Osteoblast (primary cell): ENCODE measurements at regions not wholly inside any gene's neighbourhood (a gene's known extent, or its start where the extent isn't known, plus 50 kb on each side); places are given as distances from the start of the nearest gene placed in this dataset.

ENCODE experiments used
- DNase-seq: peaks from one replicate; pipeline ENCODE4 v3.0.0; 2011; ENCODE audit warnings: low spot score, mixed read lengths; ENCODE audit not compliant: insufficient read length; ENCODE audit errors: missing footprints
- H2AFZ ChIP-seq: 2 replicates; pipeline ENCODE4 v1.6.0; 2011; ENCODE audit warnings: mild to moderate bottlenecking, low read length
- H3K27ac ChIP-seq: 2 replicates; pipeline ENCODE4 v1.5.1; 2011; ENCODE audit warnings: mild to moderate bottlenecking, low read depth, low read length, moderate library complexity
- H3K27me3 ChIP-seq: 2 replicates; pipeline ENCODE4 v1.6.0; 2012; ENCODE audit warnings: mild to moderate bottlenecking, control low read depth, inconsistent platforms, low read length, moderate library complexity; ENCODE audit not compliant: insufficient read depth
- H3K36me3 ChIP-seq: 2 replicates; pipeline ENCODE4 v1.5.1; 2011; ENCODE audit warnings: mild to moderate bottlenecking, low read length, control low read depth, moderate library complexity; ENCODE audit not compliant: insufficient read depth
- H3K4me1 ChIP-seq: 2 replicates; pipeline ENCODE4 v1.5.1; 2011; ENCODE audit warnings: mild to moderate bottlenecking, low read length, control low read depth, moderate library complexity; ENCODE audit not compliant: insufficient read depth
- H3K4me2 ChIP-seq: 2 replicates; pipeline ENCODE4 v1.6.0; 2011; ENCODE audit warnings: mild to moderate bottlenecking, low read length; ENCODE audit not compliant: insufficient read depth
- H3K4me3 ChIP-seq: fragments of 200-600 bp; sonication (generic); 3 replicates; pipeline ENCODE4 v1.5.1; 2012; ENCODE audit warnings: mild to moderate bottlenecking, low read length, inconsistent platforms; ENCODE audit not compliant: insufficient read depth
- H3K79me2 ChIP-seq: 2 replicates; pipeline ENCODE4 v1.6.0; 2012; ENCODE audit warnings: mild to moderate bottlenecking, low read length, control low read depth, inconsistent platforms; ENCODE audit not compliant: insufficient read depth
- H3K9me3 ChIP-seq: 2 replicates; pipeline ENCODE4 v1.5.1; 2011; ENCODE audit warnings: low read depth, low read length, control low read depth
- H4K20me1 ChIP-seq: 2 replicates; pipeline ENCODE4 v1.6.0; 2012; ENCODE audit warnings: mild to moderate bottlenecking, low read length, control low read depth; ENCODE audit not compliant: insufficient read depth
- TF ChIP-seq, protein P1 (sequence below): IDR thresholded peaks from 2 replicates; pipeline ENCODE4 v1.5.1; 2011; ENCODE audit warnings: mild to moderate bottlenecking, low read depth, low read length, moderate library complexity; ENCODE audit errors: extremely low read depth

GRCh38 chr7:142414135-142414534, 156.3 kb upstream of the PRSS58 start:
- no peak overlapping the region for H2AFZ ChIP-seq
- TF ChIP-seq, protein P1, sequence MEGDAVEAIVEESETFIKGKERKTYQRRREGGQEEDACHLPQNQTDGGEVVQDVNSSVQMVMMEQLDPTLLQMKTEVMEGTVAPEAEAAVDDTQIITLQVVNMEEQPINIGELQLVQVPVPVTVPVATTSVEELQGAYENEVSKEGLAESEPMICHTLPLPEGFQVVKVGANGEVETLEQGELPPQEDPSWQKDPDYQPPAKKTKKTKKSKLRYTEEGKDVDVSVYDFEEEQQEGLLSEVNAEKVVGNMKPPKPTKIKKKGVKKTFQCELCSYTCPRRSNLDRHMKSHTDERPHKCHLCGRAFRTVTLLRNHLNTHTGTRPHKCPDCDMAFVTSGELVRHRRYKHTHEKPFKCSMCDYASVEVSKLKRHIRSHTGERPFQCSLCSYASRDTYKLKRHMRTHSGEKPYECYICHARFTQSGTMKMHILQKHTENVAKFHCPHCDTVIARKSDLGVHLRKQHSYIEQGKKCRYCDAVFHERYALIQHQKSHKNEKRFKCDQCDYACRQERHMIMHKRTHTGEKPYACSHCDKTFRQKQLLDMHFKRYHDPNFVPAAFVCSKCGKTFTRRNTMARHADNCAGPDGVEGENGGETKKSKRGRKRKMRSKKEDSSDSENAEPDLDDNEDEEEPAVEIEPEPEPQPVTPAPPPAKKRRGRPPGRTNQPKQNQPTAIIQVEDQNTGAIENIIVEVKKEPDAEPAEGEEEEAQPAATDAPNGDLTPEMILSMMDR, result no peak
- DNase-seq, result no peak
- no peaks in the 10 kb centered on the region for H3K79me2 ChIP-seq
- H3K27me3 ChIP-seq, result no peaks in the 10 kb centered on the region
- H4K20me1 ChIP-seq, result no peaks in the 10 kb centered on the region
- no peaks in the 10 kb centered on the region for H3K9me3 ChIP-seq
- no peak overlapping the region for H3K27ac ChIP-seq
- no peaks in the 10 kb centered on the region for H3K4me1 ChIP-seq
- H3K36me3 ChIP-seq, result no peaks in the 10 kb centered on the region
- H3K4me3 ChIP-seq, result no peak overlapping the region
- H3K4me2 ChIP-seq, result no peak overlapping the region

- Histone ChIP-seq H3K4me3 (no peak overlapping the region), H3K4me2 (no peak overlapping the region), H3K27ac (no peak overlapping the region), H2AFZ (no peak overlapping the region), H3K4me1 (peaks cover 4% of the 10 kb centered on the region), H3K27me3 (no peaks in the 10 kb centered on the region), H4K20me1 (no peaks in the 10 kb centered on the region), H3K9me3 (no peaks in the 10 kb centered on the region), H3K36me3 (no peaks in the 10 kb centered on the region), H3K79me2 (no peaks in the 10 kb centered on the region)
- TF ChIP-seq, protein P1, result no peak
- DNase-seq, result no peak
Measured at GRCh38 chr7:142413280-142414000, 155.6 kb upstream of the PRSS58 start.

- TF ChIP-seq, protein P1, result peak; percentile 97
- Histone ChIP-seq H3K4me1 (peaks cover 7% of the 10 kb centered on the region), H3K4me2 (no peak overlapping the region), H4K20me1 (no peaks in the 10 kb centered on the region), H3K79me2 (no peaks in the 10 kb centered on the region), H2AFZ (no peak overlapping the region), H3K27me3 (no peaks in the 10 kb centered on the region), H3K36me3 (no peaks in the 10 kb centered on the region), H3K9me3 (no peaks in the 10 kb centered on the region), H3K4me3 (no peak overlapping the region), H3K27ac (no peak overlapping the region)
- DNase-seq, result peak; percentile 76
Measured at GRCh38 chr7:142412551-142413193, 154.8 kb upstream of the PRSS58 start.

DNA sequence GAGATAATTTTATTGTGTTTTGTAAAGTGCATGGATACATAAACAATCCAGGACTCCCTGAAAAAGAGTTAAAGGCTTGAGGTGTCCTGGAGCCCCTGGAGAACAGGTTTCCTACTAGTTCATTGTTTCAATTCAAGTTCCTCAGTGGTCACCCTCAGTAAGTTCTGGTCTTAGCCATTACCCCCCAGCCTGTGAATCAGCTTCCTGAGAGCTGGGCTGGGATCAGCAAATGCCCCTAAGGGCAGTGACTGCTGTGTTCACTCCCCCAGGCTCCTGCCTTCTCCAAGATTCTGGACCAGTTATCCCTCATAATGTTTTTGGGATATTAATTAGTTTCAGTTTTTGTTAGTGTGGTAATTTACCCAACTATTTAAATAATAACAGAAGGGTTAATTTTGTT, 151.6 kb upstream of the PRSS58 start:
- Histone ChIP-seq H3K79me2 (no peaks in the 10 kb centered on the region), H3K36me3 (no peaks in the 10 kb centered on the region), H2AFZ (no peak overlapping the region)

More for the DNA sequence above, 151.6 kb upstream of the PRSS58 start:
- H3K4me1 ChIP-seq, result peaks cover 11% of the 10 kb centered on the region
- DNase-seq, result no peak
- H3K4me3 ChIP-seq, result no peak overlapping the region
- TF ChIP-seq, protein P1, result no peak
- no peak overlapping the region for H3K4me2 ChIP-seq
- H4K20me1 ChIP-seq, result no peaks in the 10 kb centered on the region
- no peaks in the 10 kb centered on the region for H3K9me3 ChIP-seq
- H3K27me3 ChIP-seq, result no peaks in the 10 kb centered on the region
- H3K27ac ChIP-seq, result no peak overlapping the region
